Tibial artery (tissue), 4 donors: ENCODE measurements at regions not wholly inside any gene's neighbourhood (a gene's known extent, or its start where the extent isn't known, plus 50 kb on each side); places are given as distances from the start of the nearest gene placed in this dataset.

ENCODE experiments used
- DNase-seq, 2 donors: peaks; one replicate each; pipeline ENCODE4 v3.0.0-alpha.2; 2019
- H3K27ac ChIP-seq, 2 donors: fragments of 200-600 bp; sonication (generic) in 1 of 2; 1 replicate in 1 of 2; 2 replicates in 1 of 2; pipeline ENCODE4 v1.5.1; 2018 to 2019; ENCODE audit warnings: mild to moderate bottlenecking in 1 of 2
- H3K27me3 ChIP-seq, 2 donors: fragments of 200-600 bp; sonication (generic) in 1 of 2; one replicate each; pipeline versions ENCODE4 v1.5.1 to v1.6.0; 2016 to 2019
- H3K36me3 ChIP-seq, 3 donors: fragments of 200-600 bp; sonication (generic) in 2 of 3; one replicate each; pipeline ENCODE4 v1.5.1; 2016 to 2019; ENCODE audit warnings: mild to moderate bottlenecking in 2 of 3
- H3K4me1 ChIP-seq, 4 donors: fragments of 200-600 bp; sonication (generic) in 2 of 4; 1 replicate in 3 of 4; 2 replicates in 1 of 4; pipeline ENCODE4 v1.5.1; 2016 to 2019
- H3K4me3 ChIP-seq, 2 donors: fragments of 200-600 bp; sonication (generic) in 1 of 2; 1 replicate in 1 of 2; 2 replicates in 1 of 2; pipeline ENCODE4 v1.5.1; 2018 to 2019; ENCODE audit warnings: mild to moderate bottlenecking in 2 of 2
- H3K9me3 ChIP-seq, 3 donors: fragments of 200-600 bp; sonication (generic) in 1 of 3; one replicate each; pipeline ENCODE4 v1.5.1; 2016 to 2019
- intact Hi-C: fragments of 100-400 bp; cut with DNase I; formaldehyde crosslinking; loops from one replicate; pipeline ENCODE4 v1.15.0; 2023; ENCODE audit warnings: low total_unique reads
- TF ChIP-seq, protein P1 (sequence below), 2 experiments: fragments of 200-600 bp in 1 of 2; fragments of 450-650 bp in 1 of 2; IDR thresholded peaks; one replicate each; pipeline ENCODE4 v1.5.1; 2017 to 2019; ENCODE audit warnings: antibody characterized with exemption in 2 of 2, mild to moderate bottlenecking in 1 of 2, moderate library complexity in 1 of 2

DNA sequence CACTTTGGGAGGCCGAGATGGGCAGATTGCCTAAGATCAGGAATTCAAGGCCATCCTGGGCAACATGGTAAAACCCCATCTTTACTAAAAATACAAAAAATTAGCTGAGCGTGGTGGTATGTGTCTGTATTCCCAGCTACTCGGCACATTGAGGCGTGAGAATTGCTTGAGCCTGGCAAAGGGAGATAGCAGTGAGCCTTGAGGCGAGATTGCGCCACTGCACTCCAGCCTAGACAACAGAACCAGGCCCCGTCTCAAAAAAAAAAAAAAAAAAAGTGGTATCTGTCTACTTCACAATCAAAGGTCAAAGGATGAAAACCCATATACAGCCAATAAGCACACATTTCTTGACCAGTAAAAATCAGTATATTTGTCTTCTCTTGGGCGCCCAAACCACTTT, 728.5 kb upstream of the ADAMTS16 start:
- no peaks in the 10 kb centered on the region for H3K4me1 ChIP-seq
- intact Hi-C loops: no loop called here
- no peak for DNase-seq
- no peak overlapping the region for H3K4me3 ChIP-seq
- H3K27ac ChIP-seq: no peak overlapping the region
- H3K9me3 ChIP-seq: no peaks in the 10 kb centered on the region
- H3K36me3 ChIP-seq: no peaks in the 10 kb centered on the region
- TF ChIP-seq, protein P1, sequence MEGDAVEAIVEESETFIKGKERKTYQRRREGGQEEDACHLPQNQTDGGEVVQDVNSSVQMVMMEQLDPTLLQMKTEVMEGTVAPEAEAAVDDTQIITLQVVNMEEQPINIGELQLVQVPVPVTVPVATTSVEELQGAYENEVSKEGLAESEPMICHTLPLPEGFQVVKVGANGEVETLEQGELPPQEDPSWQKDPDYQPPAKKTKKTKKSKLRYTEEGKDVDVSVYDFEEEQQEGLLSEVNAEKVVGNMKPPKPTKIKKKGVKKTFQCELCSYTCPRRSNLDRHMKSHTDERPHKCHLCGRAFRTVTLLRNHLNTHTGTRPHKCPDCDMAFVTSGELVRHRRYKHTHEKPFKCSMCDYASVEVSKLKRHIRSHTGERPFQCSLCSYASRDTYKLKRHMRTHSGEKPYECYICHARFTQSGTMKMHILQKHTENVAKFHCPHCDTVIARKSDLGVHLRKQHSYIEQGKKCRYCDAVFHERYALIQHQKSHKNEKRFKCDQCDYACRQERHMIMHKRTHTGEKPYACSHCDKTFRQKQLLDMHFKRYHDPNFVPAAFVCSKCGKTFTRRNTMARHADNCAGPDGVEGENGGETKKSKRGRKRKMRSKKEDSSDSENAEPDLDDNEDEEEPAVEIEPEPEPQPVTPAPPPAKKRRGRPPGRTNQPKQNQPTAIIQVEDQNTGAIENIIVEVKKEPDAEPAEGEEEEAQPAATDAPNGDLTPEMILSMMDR (IDR thresholded peaks at IDR 0.05): no peak
- no peaks in the 10 kb centered on the region for H3K27me3 ChIP-seq

DNA sequence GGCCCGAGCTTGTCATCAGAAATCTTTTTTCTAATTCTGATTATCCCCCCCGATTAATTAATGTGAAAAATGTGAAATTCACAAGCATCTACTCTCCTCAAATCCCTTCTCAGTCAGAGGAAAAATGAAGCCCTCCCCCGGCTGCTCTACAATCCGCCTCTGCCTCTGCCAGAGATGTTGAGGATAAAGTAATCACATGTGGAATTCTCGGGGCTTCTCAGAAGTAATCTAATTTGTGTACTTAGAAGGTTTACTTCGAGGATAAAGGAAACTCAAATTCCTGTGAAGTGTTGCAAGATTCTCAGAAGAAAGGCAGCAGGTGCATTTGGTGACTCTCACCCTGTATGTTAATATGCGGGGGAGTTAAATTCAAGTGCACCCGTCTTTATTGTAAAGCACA, 726.1 kb upstream of the ADAMTS16 start:
- no peaks in the 10 kb centered on the region for H3K9me3 ChIP-seq
- H3K27ac ChIP-seq: no peak overlapping the region
- DNase-seq: no peak
- H3K4me3 ChIP-seq: no peak overlapping the region
- H3K4me1 ChIP-seq: no peaks in the 10 kb centered on the region
- H3K27me3 ChIP-seq: no peaks in the 10 kb centered on the region
- TF ChIP-seq, protein P1 (IDR thresholded peaks at IDR 0.05): no peak
- no peaks in the 10 kb centered on the region for H3K36me3 ChIP-seq
- intact Hi-C loops: no loop called here

DNA sequence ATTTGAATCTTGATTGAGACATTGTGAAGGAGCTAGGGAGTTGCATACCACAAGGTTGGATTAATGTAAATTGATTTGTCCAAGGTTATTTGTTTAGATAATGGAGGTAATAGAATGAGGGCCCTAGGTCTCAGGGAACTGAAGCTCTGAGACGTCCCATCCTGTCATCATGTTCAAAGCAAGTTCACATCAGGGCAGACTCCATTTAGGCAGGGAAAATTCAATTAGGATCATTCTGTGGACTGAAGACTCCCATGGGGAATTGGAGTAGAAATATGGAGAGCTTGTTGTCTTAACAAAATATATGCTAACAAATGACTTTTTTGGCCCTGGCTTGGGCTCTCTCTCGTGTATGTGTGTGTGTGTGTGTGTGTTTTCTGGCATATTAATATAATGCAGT, 722.0 kb upstream of the ADAMTS16 start:
- Histone ChIP-seq H3K4me3 (no peak overlapping the region), H3K27me3 (no peaks in the 10 kb centered on the region), H3K4me1 (no peaks in the 10 kb centered on the region), H3K27ac (no peak overlapping the region), H3K9me3 (no peaks in the 10 kb centered on the region), H3K36me3 (no peaks in the 10 kb centered on the region)
- intact Hi-C loops: no loop called here
- TF ChIP-seq, protein P1 (IDR thresholded peaks at IDR 0.05): no peak
- no peak for DNase-seq

DNA sequence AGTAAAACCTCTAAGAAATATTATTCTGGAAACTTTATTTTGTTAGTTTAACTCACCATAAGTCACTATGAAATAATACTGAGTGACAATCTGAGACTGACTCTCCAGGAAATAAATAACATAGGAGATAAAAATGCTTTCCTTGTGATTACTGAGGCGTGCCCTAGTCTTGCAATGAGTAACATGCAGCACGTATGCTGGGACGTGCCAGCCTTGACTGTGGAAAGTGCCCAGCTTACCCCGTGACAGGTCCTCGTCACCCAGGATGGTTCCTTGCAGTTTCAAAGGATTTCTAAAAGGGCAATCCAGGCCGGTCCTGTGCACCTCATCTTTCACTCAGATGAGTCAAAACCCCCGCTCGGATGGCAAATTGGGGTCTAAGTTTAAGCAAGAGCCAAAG, 720.8 kb upstream of the ADAMTS16 start:
- no peak for DNase-seq
- Histone ChIP-seq H3K4me3 (no peak overlapping the region), H3K27me3 (no peaks in the 10 kb centered on the region), H3K4me1 (no peaks in the 10 kb centered on the region), H3K27ac (no peak overlapping the region), H3K9me3 (no peaks in the 10 kb centered on the region), H3K36me3 (no peaks in the 10 kb centered on the region)
- TF ChIP-seq, protein P1 (IDR thresholded peaks at IDR 0.05): no peak
- intact Hi-C loops: no loop called here

DNA sequence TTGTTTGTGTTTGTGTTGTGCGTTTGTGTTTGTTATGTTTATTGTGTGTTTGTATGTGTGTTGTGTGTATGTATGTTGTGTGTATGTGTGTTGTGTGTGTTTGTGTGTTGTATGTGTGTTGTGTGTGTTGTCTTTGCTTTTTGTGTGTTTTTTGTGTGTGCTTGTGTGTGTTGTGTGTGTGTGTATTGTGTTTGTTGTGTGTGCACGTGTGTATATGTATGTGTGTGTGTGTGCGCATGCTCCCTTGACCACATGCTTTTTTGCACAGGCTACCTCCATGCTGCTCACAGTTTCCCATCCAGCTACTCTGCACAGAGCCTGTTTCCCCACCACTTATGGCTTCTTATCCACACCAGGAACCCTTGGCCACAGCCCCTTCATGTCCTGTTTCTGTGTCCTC, 720.0 kb upstream of the ADAMTS16 start:
- Histone ChIP-seq H3K4me3 (no peak overlapping the region), H3K36me3 (no peaks in the 10 kb centered on the region), H3K4me1 (no peaks in the 10 kb centered on the region), H3K27me3 (no peaks in the 10 kb centered on the region), H3K27ac (no peak overlapping the region), H3K9me3 (no peaks in the 10 kb centered on the region)
- TF ChIP-seq, protein P1 (IDR thresholded peaks at IDR 0.05): no peak
- intact Hi-C loops: no loop called here
- DNase-seq: no peak

DNA sequence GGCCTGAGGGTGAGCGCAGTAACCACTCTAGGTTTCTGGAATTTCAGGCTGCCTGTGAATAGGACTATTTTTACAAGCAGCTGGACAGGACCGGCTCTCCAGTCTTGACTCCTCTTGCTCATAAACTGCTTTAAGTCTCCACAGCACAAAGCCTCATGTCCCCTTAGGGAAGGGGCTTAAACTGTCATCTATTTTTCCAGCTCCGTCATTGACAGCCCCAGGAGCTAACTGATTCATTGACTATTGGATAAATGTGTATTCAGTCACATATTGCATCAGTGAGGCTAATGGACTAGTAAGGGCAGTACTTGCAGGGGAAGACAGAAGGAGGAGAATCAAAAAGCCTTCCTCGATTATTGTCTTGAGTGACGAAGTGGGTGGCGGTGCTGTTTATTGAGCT, 719.4 kb upstream of the ADAMTS16 start:
- H3K4me3 ChIP-seq: no peak overlapping the region
- H3K4me1 ChIP-seq: no peaks in the 10 kb centered on the region
- DNase-seq: no peak
- intact Hi-C loops: no loop called here
- no peak overlapping the region for H3K27ac ChIP-seq
- TF ChIP-seq, protein P1 (IDR thresholded peaks at IDR 0.05): no peak
- no peaks in the 10 kb centered on the region for H3K9me3 ChIP-seq
- no peaks in the 10 kb centered on the region for H3K36me3 ChIP-seq
- no peaks in the 10 kb centered on the region for H3K27me3 ChIP-seq
